ENCODE measurements at regions not wholly inside any gene's neighbourhood (a gene's known extent, or its start where the extent isn't known, plus 50 kb on each side); places are given as distances from the start of the nearest gene placed in this dataset.

DNA sequence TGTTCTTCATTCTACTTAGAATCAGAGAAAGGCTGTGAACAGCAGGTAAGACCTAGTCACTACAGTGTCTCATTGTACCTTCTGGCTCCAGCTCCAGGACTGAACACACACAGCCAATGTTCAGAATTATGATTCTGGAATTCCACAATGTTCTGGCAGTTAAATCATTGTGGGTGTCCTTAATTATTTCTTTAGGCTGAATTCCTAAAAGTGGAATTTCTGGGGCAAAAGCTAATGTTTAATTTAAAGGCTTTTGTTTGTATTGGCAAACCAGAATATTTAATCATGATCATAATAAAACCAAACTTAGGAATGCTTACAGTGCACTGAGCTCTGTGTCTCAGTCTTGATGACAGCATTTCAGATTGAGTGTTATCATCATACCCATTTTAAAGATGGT, 67.0 kb upstream of the FAT1 start (continued):
- TF ChIP-seq HIC1 (tag by site-specific recombination; IDR thresholded peaks at IDR 0.05), result no peak
- no peak for TF ChIP-seq ZNF692 (tag by site-specific recombination; IDR thresholded peaks at IDR 0.05)
- no peak for TF ChIP-seq ZNF274 (IDR thresholded peaks at IDR 0.05; ENCODE audit: low read length)
- TF ChIP-seq ZNF274 (tag by site-specific recombination; IDR thresholded peaks at IDR 0.05; ENCODE audit: borderline replicate concordance), result no peak
- no peak for TF ChIP-seq FEZF1 (tag by site-specific recombination; IDR thresholded peaks at IDR 0.05)
- no peak for TF ChIP-seq KLF9 (tag by site-specific recombination; IDR thresholded peaks at IDR 0.05; ENCODE audit: low read depth)

- POLR2A ChIA-PET, result no interaction called here
- CTCF ChIA-PET, result no interaction called here
- H3K27ac ChIP-seq (ENCODE audit: extremely low read depth, low read depth, low read length), result no peak overlapping the region
- H3K4me3 ChIP-seq (ENCODE audit: low read depth, low read length), result no peak overlapping the region
- no peaks in the 10 kb centered on the region for H3K36me3 ChIP-seq (ENCODE audit: control insufficient read depth in 2 of 2, insufficient read depth in 1 of 2, low read length in 2 of 2)
- no peaks in the 10 kb centered on the region for H3K9me3 ChIP-seq (ENCODE audit: control insufficient read depth, insufficient read depth, low read depth, low read length)
- no peaks in the 10 kb centered on the region for H3K4me1 ChIP-seq (ENCODE audit: control insufficient read depth, insufficient read depth, low read length)
- no peak for TF ChIP-seq ZNF10 (tag by site-specific recombination; IDR thresholded peaks at IDR 0.05)
- TF ChIP-seq, protein P1, sequence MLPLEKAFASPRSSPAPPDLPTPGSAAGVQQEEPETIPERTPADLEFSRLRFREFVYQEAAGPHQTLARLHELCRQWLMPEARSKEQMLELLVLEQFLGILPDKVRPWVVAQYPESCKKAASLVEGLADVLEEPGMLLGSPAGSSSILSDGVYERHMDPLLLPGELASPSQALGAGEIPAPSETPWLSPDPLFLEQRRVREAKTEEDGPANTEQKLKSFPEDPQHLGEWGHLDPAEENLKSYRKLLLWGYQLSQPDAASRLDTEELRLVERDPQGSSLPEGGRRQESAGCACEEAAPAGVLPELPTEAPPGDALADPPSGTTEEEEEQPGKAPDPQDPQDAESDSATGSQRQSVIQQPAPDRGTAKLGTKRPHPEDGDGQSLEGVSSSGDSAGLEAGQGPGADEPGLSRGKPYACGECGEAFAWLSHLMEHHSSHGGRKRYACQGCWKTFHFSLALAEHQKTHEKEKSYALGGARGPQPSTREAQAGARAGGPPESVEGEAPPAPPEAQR (tag by site-specific recombination; IDR thresholded peaks at IDR 0.05), result no peak
- TF ChIP-seq ZNF324 (tag by site-specific recombination; IDR thresholded peaks at IDR 0.05), result no peak
- TF ChIP-seq ZNF621 (tag by site-specific recombination; IDR thresholded peaks at IDR 0.05), result no peak
- no peak for TF ChIP-seq ZBTB48 (tag by site-specific recombination; IDR thresholded peaks at IDR 0.05)
- no peak for TF ChIP-seq ZNF76 (tag by site-specific recombination; IDR thresholded peaks at IDR 0.05; ENCODE audit: borderline replicate concordance, low read depth)
- TF ChIP-seq ZNF837 (tag by site-specific recombination; IDR thresholded peaks at IDR 0.05), result no peak
- no peak for TF ChIP-seq ZNF747 (tag by site-specific recombination; IDR thresholded peaks at IDR 0.05)
- TF ChIP-seq ZNF211 (tag by site-specific recombination; IDR thresholded peaks at IDR 0.05; ENCODE audit: low read depth), result no peak
- TF ChIP-seq ZNF239 (tag by site-specific recombination; IDR thresholded peaks at IDR 0.05), result no peak
- TF ChIP-seq ZNF777 (tag by site-specific recombination; IDR thresholded peaks at IDR 0.05; ENCODE audit: borderline replicate concordance), result no peak
- no peak for TF ChIP-seq INSM2 (tag by site-specific recombination; IDR thresholded peaks at IDR 0.05)
- TF ChIP-seq YY2 (tag by site-specific recombination; IDR thresholded peaks at IDR 0.05), result no peak
These were observed 69.2 kb upstream of the FAT1 start for GRCh38 chr4:186792728-186793366.

Measured in HEK293 (cell line).